ENCODE measurements at regions not wholly inside any gene's neighbourhood (a gene's known extent, or its start where the extent isn't known, plus 50 kb on each side); places are given as distances from the start of the nearest gene placed in this dataset.
A peak's percentile ranks its signal among the peaks of the same experiment; 100 is the strongest.

- WGBS, 2 donors, result 40 to 80% methylated on average over 3 of the region's 3 CpGs
- peak in 2 of 4 donors; percentile 12 to 21 for TF ChIP-seq POLR2AphosphoS5 (IDR thresholded peaks at IDR 0.05)
- no peak for TF ChIP-seq POLR2A (IDR thresholded peaks at IDR 0.05)
- H3K4me3 ChIP-seq, result peak overlapping the region; percentile 19 to 47 (median 34)
- H3K27me3 ChIP-seq, result no peaks in the 10 kb centered on the region
- peak overlapping the region; percentile 81 to 89 (median 84) for H3K27ac ChIP-seq
- intact Hi-C loops (cut with DNase I), result loop anchor here (2.0 kb wide), 1 partner anchor 62 kb away; no protein-coding TSS in a partner anchor
- no peaks in the 10 kb centered on the region for H3K36me3 ChIP-seq
- DNase-seq, result no peak
- peaks cover 0 to 66% (median 35%) of the 10 kb centered on the region in 4 donors for H3K4me1 ChIP-seq
- no peaks in the 10 kb centered on the region for H3K9me3 ChIP-seq
Observed at GRCh38 chr3:152205097-152205593, 63.6 kb upstream of the MBNL1 start.

GRCh38 chr3:152206243-152206760, 62.4 kb upstream of the MBNL1 start:
- intact Hi-C loops (cut with DNase I), result no loop called here

GRCh38 chr3:152208439-152208838, 60.3 kb upstream of the MBNL1 start:
- peak overlapping the region in 3 of 4 donors; percentile 54 to 87 (median 73) for H3K27ac ChIP-seq
- H3K4me3 ChIP-seq, result no peak overlapping the region
- WGBS, 2 donors, result 89 to 94% methylated on average over 2 of the region's 2 CpGs
- DNase-seq, result no peak
- peaks cover 0 to 66% (median 31%) of the 10 kb centered on the region in 4 donors for H3K4me1 ChIP-seq
- H3K27me3 ChIP-seq, result no peaks in the 10 kb centered on the region
- H3K9me3 ChIP-seq, result no peaks in the 10 kb centered on the region
- TF ChIP-seq EP300 (IDR thresholded peaks at IDR 0.05), result no peak
- no peak for TF ChIP-seq POLR2A (IDR thresholded peaks at IDR 0.05)
- TF ChIP-seq POLR2AphosphoS5 (IDR thresholded peaks at IDR 0.05), result no peak
- TF ChIP-seq CTCF (IDR thresholded peaks at IDR 0.05), result no peak
- H3K36me3 ChIP-seq, result no peaks in the 10 kb centered on the region
- intact Hi-C loops (cut with DNase I), result no loop called here

More at GRCh38 chr3:152206243-152206760, 62.4 kb upstream of the MBNL1 start:
- H3K4me3 ChIP-seq, result no peak overlapping the region
- H3K27ac ChIP-seq, result peak overlapping the region; percentile 81 to 89 (median 84)
- H3K27me3 ChIP-seq, result no peaks in the 10 kb centered on the region
- H3K36me3 ChIP-seq, result no peaks in the 10 kb centered on the region
- 96% methylated on average over 3 of the region's 3 CpGs for WGBS, 2 donors
- TF ChIP-seq POLR2AphosphoS5 (IDR thresholded peaks at IDR 0.05) (no peak), EP300 (IDR thresholded peaks at IDR 0.05) (no peak), CTCF (IDR thresholded peaks at IDR 0.05) (no peak), POLR2A (IDR thresholded peaks at IDR 0.05) (no peak)
- H3K9me3 ChIP-seq, result no peaks in the 10 kb centered on the region
- no peak for DNase-seq
- H3K4me1 ChIP-seq, result peaks cover 0 to 66% (median 35%) of the 10 kb centered on the region in 4 donors

GRCh38 chr3:152209060-152209459, 59.7 kb upstream of the MBNL1 start:
- peak overlapping the region in 3 of 4 donors; percentile 54 to 87 (median 73) for H3K27ac ChIP-seq
- H3K36me3 ChIP-seq, result no peaks in the 10 kb centered on the region
- intact Hi-C loops (cut with DNase I), result no loop called here
- WGBS, 2 donors, result 86 to 90% methylated on average over 2 of the region's 2 CpGs
- no peak overlapping the region for H3K4me3 ChIP-seq
- DNase-seq, result no peak
- H3K27me3 ChIP-seq, result no peaks in the 10 kb centered on the region
- TF ChIP-seq EP300 (IDR thresholded peaks at IDR 0.05) (no peak), CTCF (IDR thresholded peaks at IDR 0.05) (no peak), POLR2AphosphoS5 (IDR thresholded peaks at IDR 0.05) (no peak), POLR2A (IDR thresholded peaks at IDR 0.05) (no peak)
- no peaks in the 10 kb centered on the region for H3K9me3 ChIP-seq
- H3K4me1 ChIP-seq, result peaks cover 0 to 68% (median 35%) of the 10 kb centered on the region in 4 donors

- no peak overlapping the region for H3K4me3 ChIP-seq
- no peak for DNase-seq
- no peak for TF ChIP-seq EP300 (IDR thresholded peaks at IDR 0.05)
- TF ChIP-seq POLR2AphosphoS5 (IDR thresholded peaks at IDR 0.05), result no peak
- no peak for TF ChIP-seq CTCF (IDR thresholded peaks at IDR 0.05)
- TF ChIP-seq POLR2A (IDR thresholded peaks at IDR 0.05), result no peak
- H3K27me3 ChIP-seq, result no peaks in the 10 kb centered on the region
- intact Hi-C loops (cut with DNase I), result no loop called here
- no peaks in the 10 kb centered on the region for H3K9me3 ChIP-seq
- WGBS, 2 donors, result 92 to 98% methylated on average over 5 of the region's 5 CpGs
- no peaks in the 10 kb centered on the region for H3K36me3 ChIP-seq
- peak overlapping the region in 3 of 4 donors; percentile 54 to 87 (median 73) for H3K27ac ChIP-seq
- H3K4me1 ChIP-seq, result peaks cover 0 to 63% (median 35%) of the 10 kb centered on the region in 4 donors
Observed at GRCh38 chr3:152209776-152210175, 59.0 kb upstream of the MBNL1 start.
